NCI-H2196 (cell line): ENCODE measurements at regions not wholly inside any gene's neighbourhood (a gene's known extent, or its start where the extent isn't known, plus 50 kb on each side); places are given as distances from the start of the nearest gene placed in this dataset.
A peak's percentile ranks its signal among the peaks of the same experiment; 100 is the strongest.

Experiments used
- DNase-seq: peaks from one replicate; lab custom pipeline; 2025; ENCODE audit not compliant: unreplicated experiment; lab: John Stamatoyannopoulos, UW

GRCh38 chr15:94535298-94536048 lies 304.1 kb downstream of the MCTP2 start:
- DNase-seq: no peak

DNA sequence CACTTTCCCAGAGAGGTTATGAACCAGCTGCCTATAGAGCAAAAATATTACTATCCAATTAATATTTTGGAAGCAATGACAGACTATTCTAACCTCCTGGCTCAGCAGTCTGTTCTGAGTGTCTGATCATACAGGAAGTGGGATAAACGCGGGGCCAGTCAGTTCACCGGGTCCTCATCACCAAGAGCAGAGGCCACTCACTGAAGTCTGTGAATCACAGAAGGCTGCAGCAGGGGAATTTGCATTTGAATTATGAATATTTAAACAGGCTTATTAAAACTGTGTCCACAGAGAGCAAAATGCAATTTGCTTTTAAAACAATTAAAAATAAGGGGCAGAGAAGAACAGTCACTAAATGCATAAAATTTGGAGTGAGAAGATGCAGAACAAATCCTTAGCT lies 305.2 kb downstream of the MCTP2 start:
- DNase-seq: no peak

GRCh38 chr15:94538280-94538679 lies 306.9 kb downstream of the MCTP2 start:
- DNase-seq: no peak

- DNase-seq: no peak
Measured at GRCh38 chr15:94542391-94542790, 311.0 kb downstream of the MCTP2 start.

GRCh38 chr15:94546808-94547207 lies 315.4 kb downstream of the MCTP2 start:
- no peak for DNase-seq

DNA sequence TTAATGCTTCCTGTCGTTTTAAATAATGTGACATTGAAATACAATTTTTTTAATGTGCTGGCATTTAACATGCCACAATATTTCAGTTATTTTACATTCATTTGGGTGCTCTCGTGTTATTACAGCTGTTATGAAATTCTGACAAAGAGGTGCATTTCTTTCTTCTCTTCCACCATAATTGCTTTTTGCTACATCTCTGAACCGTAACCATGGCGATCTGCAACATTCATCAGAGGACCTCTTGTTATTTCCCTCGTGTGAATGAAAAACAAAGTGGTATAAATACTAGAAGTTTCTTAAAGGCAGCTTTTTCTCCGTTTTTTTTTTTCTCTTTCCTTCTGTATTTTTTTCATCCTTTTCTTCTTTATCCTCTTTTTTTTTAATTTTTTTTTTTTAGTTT lies 316.4 kb downstream of the MCTP2 start:
- DNase-seq: no peak

DNA sequence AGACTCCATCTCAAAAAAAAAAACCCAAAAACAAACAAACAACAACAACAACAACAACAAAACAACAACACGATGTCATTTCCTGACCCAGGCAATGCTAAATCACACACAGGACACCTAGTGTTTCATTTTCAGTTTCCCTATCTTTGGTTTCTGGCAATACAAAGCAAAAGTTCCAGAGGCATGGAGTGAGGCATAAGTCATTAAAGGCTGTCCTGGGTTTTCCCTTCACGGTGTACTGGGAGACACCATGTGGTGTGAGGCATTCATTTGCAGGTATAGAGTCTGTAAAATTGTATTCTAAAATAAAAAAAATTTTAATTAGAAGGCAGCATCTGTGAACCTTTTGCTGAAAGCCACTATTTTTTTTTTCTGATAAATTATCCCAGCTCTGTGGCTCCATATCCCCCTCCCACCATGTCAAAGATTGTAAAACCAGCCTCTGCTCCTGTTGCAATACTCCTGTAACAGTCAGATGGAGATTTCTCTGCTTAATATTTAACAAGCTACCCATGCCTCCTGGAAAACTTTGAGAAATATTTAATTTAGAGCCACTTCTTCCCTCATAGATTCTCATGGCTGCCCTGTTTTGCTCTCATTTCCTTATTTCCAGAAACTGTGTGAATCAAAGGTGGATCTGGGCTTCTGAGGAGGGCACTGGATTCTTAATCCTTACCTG lies 324.6 kb downstream of the MCTP2 start:
- no peak for DNase-seq

- DNase-seq: no peak
Measured at GRCh38 chr15:94561036-94561689, 329.8 kb downstream of the MCTP2 start.

- DNase-seq: no peak
Measured at GRCh38 chr15:94563456-94563855, 332.1 kb downstream of the MCTP2 start.

DNA sequence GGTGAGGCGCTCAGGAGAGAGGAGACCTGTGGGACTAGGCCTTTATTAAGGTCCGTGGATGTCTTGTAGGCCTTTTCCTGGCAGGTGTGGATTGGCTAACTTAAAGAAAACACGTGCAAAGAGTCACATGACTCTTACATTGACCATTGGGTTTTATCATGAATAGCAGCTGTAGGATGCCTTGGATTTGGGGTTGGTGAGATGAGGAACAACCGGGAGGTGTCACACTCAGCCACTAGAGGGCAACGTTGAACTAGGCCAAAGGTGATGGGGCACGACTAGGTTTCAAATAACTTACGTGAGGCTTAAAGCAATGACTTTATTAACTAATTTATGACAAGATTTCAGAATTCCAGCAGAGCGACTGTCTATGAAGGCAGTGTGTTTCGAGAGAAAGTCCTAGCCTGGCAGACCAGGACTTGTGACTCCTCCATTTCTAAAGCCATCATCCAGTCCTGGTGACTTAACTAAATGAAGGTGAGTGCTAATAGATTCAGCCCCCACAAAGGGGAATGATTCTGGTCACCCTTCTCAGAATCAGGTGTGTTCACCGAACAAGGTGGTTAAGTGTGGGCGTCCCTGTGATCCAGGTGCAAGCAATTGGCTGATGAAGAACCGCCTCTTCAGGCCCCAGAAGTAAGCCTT lies 345.6 kb downstream of the MCTP2 start:
- DNase-seq: peak; percentile 15

GRCh38 chr15:94579286-94579685 lies 347.9 kb downstream of the MCTP2 start:
- no peak for DNase-seq

GRCh38 chr15:94580211-94580885 lies 349.0 kb downstream of the MCTP2 start:
- no peak for DNase-seq

GRCh38 chr15:94582368-94582767 lies 351.0 kb downstream of the MCTP2 start:
- no peak for DNase-seq

DNA sequence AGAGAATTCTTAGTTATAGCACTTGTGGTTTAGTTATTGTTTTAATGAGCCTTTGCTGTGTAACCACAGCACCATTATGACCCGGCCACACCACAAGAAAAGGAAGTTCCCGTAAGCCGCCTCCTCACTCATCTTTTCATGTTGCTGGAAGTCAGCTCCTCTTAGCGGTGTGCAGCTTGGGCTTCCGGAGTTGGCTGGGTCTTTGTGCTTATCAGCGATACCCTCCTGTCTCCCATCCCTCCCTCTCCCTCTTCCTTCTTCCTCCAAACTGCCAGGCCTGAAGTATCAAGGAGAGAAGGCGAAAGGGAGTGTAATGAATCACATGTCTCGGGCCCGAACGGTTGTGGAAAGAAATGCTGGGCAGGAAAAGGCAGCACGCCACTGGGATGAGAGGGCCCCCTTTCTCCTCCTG lies 353.5 kb downstream of the MCTP2 start:
- DNase-seq: no peak

GRCh38 chr15:94586099-94586498 lies 354.7 kb downstream of the MCTP2 start:
- no peak for DNase-seq

DNA sequence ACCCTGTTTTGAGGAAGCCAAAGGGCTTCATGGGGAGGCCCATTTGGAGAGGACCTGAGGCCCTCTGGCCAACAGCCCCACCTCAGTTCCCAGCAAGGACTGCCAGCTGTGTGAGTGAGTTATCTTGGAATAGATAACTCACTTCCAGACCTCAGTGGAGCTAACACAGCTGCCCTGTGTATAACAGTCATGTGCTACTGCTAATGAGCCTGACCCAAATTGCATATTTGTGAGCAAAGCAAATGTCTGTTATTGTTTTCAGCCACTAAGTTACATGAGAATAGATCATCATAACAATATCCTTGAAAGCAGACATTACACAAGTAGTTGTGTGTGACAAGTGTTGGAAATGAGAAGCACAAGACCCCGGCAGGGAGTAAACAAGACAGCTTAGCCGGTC lies 355.8 kb downstream of the MCTP2 start:
- no peak for DNase-seq

GRCh38 chr15:94588993-94589392 lies 357.6 kb downstream of the MCTP2 start:
- DNase-seq: no peak

- no peak for DNase-seq
Measured at GRCh38 chr15:94592495-94592894, 361.1 kb downstream of the MCTP2 start.

GRCh38 chr15:94596707-94597106 lies 365.3 kb downstream of the MCTP2 start:
- no peak for DNase-seq

DNA sequence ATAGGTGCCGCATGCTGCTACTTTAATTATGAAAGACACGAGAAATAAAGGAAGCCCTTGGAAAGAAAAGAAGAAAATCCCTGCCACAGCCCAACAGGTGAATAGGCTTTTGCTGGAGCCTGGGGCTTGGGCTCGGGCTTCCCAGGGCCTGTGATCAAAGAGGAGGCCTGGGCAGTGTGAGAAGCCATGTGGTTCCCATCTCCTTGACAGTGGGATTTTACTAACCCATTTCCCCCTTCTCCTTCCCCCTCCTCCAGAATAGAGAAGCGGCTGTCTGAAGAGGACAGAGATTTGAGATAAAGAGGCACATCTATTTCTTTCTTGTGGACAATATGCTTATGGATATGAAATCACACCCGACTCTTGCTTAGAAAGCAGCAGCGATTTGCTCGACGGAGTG lies 369.1 kb downstream of the MCTP2 start:
- no peak for DNase-seq
